ENCODE measurements at regions not wholly inside any gene's neighbourhood (a gene's known extent, or its start where the extent isn't known, plus 50 kb on each side); places are given as distances from the start of the nearest gene placed in this dataset.

GRCh38 chr4:54169176-54169575 is 59.9 kb upstream of the PDGFRA start:
- in situ Hi-C loops (cut with MboI) = no loop called here
- H3K4me1 ChIP-seq (ENCODE audit: control insufficient read depth, insufficient read depth, low read length) = no peaks in the 10 kb centered on the region
- POLR2A ChIA-PET = no interaction called here
- H3K27me3 ChIP-seq (replicated peaks in 1 of 2; ENCODE audit: control insufficient read depth in 2 of 2, insufficient read depth in 2 of 2, low read length in 1 of 2) = no peaks in the 10 kb centered on the region; a peak in 2 of 4 replicates
- no peak for TF ChIP-seq ZNF217 (IDR thresholded peaks at IDR 0.05)
- TF ChIP-seq EGR1 (IDR thresholded peaks at IDR 0.05; ENCODE audit: borderline replicate concordance in 1 of 2, low read depth in 2 of 2, low read length in 2 of 2) = no peak
- TF ChIP-seq, protein P1, sequence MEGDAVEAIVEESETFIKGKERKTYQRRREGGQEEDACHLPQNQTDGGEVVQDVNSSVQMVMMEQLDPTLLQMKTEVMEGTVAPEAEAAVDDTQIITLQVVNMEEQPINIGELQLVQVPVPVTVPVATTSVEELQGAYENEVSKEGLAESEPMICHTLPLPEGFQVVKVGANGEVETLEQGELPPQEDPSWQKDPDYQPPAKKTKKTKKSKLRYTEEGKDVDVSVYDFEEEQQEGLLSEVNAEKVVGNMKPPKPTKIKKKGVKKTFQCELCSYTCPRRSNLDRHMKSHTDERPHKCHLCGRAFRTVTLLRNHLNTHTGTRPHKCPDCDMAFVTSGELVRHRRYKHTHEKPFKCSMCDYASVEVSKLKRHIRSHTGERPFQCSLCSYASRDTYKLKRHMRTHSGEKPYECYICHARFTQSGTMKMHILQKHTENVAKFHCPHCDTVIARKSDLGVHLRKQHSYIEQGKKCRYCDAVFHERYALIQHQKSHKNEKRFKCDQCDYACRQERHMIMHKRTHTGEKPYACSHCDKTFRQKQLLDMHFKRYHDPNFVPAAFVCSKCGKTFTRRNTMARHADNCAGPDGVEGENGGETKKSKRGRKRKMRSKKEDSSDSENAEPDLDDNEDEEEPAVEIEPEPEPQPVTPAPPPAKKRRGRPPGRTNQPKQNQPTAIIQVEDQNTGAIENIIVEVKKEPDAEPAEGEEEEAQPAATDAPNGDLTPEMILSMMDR (IDR thresholded peaks at IDR 0.05 in 2 of 3, conservative IDR thresholded peaks at IDR 0.05 in 1 of 3; ENCODE audit: control insufficient read depth in 2 of 3, extremely low read depth in 1 of 3, insufficient read depth in 1 of 3, low read depth in 3 of 3, low read length in 3 of 3) = no peak
- H3K36me3 ChIP-seq (ENCODE audit: control insufficient read depth in 2 of 2, insufficient read depth in 2 of 2, low read length in 1 of 2) = no peaks in the 10 kb centered on the region
- no peak overlapping the region for H3K4me3 ChIP-seq
- intact Hi-C loops (cut with micrococcal nuclease; ENCODE audit: unreplicated experiment) = no loop called here
- RAD21 ChIA-PET (ENCODE audit: unreplicated experiment) = no interaction called here
- BruUV-seq (replicated peaks) = no TSS peak
- no peak overlapping the region for H2AFZ ChIP-seq (ENCODE audit: control insufficient read depth, low read depth, low read length)
- SMC1A ChIA-PET (ENCODE audit: uncharacterized antibody, unreplicated experiment) = no interaction called here
- WGBS (ENCODE audit: insufficient coverage, insufficient replicate concordance, low lambda C conversion rate, missing lambda C conversion rate) = 2% methylated on average over 2 of the region's 2 CpGs
- FAIRE-seq (no peak), DNase-seq (ENCODE audit: low read depth, low spot score) (no peak), ATAC-seq (no peak)
- H3K27ac ChIP-seq (ENCODE audit: control insufficient read depth, insufficient read depth) = no peak overlapping the region
- no peaks in the 10 kb centered on the region for H3K79me2 ChIP-seq (ENCODE audit: control insufficient read depth, insufficient read depth, low read length)
- no peaks in the 10 kb centered on the region for H4K20me1 ChIP-seq (ENCODE audit: control insufficient read depth, insufficient read depth)
- H3K9ac ChIP-seq (ENCODE audit: control insufficient read depth, insufficient read depth, low read length) = no peak overlapping the region
- H3K4me2 ChIP-seq (ENCODE audit: control insufficient read depth, insufficient read depth) = no peak overlapping the region
- CTCF ChIA-PET = no interaction called here
- no peaks in the 10 kb centered on the region for H3K9me3 ChIP-seq (replicated peaks; ENCODE audit: control insufficient read depth, insufficient read depth, low read length)

- ChIA-PET POLR2A (no interaction called here), CTCF (no interaction called here), SMC1A (ENCODE audit: uncharacterized antibody, unreplicated experiment) (no interaction called here), RAD21 (ENCODE audit: unreplicated experiment) (no interaction called here)
- Histone ChIP-seq H3K9me3 (replicated peaks; ENCODE audit: control insufficient read depth, insufficient read depth, low read length) (no peaks in the 10 kb centered on the region), H4K20me1 (ENCODE audit: control insufficient read depth, insufficient read depth) (no peaks in the 10 kb centered on the region), H3K4me3 (no peak overlapping the region), H3K27me3 (replicated peaks in 1 of 2; ENCODE audit: control insufficient read depth in 2 of 2, insufficient read depth in 2 of 2, low read length in 1 of 2) (no peaks in the 10 kb centered on the region; a peak in 2 of 4 replicates), H3K36me3 (ENCODE audit: control insufficient read depth in 2 of 2, insufficient read depth in 2 of 2, low read length in 1 of 2) (no peaks in the 10 kb centered on the region), H3K79me2 (ENCODE audit: control insufficient read depth, insufficient read depth, low read length) (no peaks in the 10 kb centered on the region), H3K9ac (ENCODE audit: control insufficient read depth, insufficient read depth, low read length) (no peak overlapping the region), H3K4me2 (ENCODE audit: control insufficient read depth, insufficient read depth) (no peak overlapping the region), H3K4me1 (ENCODE audit: control insufficient read depth, insufficient read depth, low read length) (no peaks in the 10 kb centered on the region), H2AFZ (ENCODE audit: control insufficient read depth, low read depth, low read length) (no peak overlapping the region), H3K27ac (ENCODE audit: control insufficient read depth, insufficient read depth) (no peak overlapping the region)
- ATAC-seq (no peak), FAIRE-seq (no peak), DNase-seq (ENCODE audit: low read depth, low spot score) (no peak)
- 0% methylated on average over 4 of the region's 4 CpGs for WGBS (ENCODE audit: insufficient coverage, insufficient replicate concordance, low lambda C conversion rate, missing lambda C conversion rate)
- no TSS peak for BruUV-seq (replicated peaks)
- in situ Hi-C loops (cut with MboI) (no loop called here), intact Hi-C loops (cut with micrococcal nuclease; ENCODE audit: unreplicated experiment) (no loop called here)
- TF ChIP-seq EED (IDR thresholded peaks at IDR 0.05; ENCODE audit: low read depth) = no peak
- TF ChIP-seq TARDBP (IDR thresholded peaks at IDR 0.05; ENCODE audit: borderline replicate concordance) = no peak
- no peak for TF ChIP-seq IRF5 (IDR thresholded peaks at IDR 0.05; ENCODE audit: borderline replicate concordance)
- no peak for TF ChIP-seq STAT3 (IDR thresholded peaks at IDR 0.05; ENCODE audit: low read depth, low read length)
- no peak for TF ChIP-seq MYC (IDR thresholded peaks at IDR 0.05; ENCODE audit: insufficient read depth, insufficient read length, insufficient replicate concordance, low read length, severe bottlenecking)
- TF ChIP-seq ZBTB11 (CRISPR knock-in tag; IDR thresholded peaks at IDR 0.05) = no peak
Measured at GRCh38 chr4:54172156-54172555, 56.9 kb upstream of the PDGFRA start.
